ENCODE measurements at regions not wholly inside any gene's neighbourhood (a gene's known extent, or its start where the extent isn't known, plus 50 kb on each side); places are given as distances from the start of the nearest gene placed in this dataset.
"Not testable (repeated sequence)": the region's sequence is repeated elsewhere in the genome, so short reads cannot be mapped to it uniquely, and the experiment has no call there.

- no peak for DNase-seq
Observed at GRCh38 chr11:97982512-97982911, 1038.2 kb upstream of the CNTN5 start.

GRCh38 chr11:97989121-97989520 is 1031.6 kb upstream of the CNTN5 start:
- DNase-seq: no peak

- DNase-seq: peak; percentile 41
Observed at GRCh38 chr11:97990162-97990920, 1030.4 kb upstream of the CNTN5 start.

- no peak for DNase-seq
Observed at GRCh38 chr11:97993562-97993961, 1027.2 kb upstream of the CNTN5 start.

- peak; percentile 29 for DNase-seq
Observed at GRCh38 chr11:97995874-97996273, 1024.9 kb upstream of the CNTN5 start.

GRCh38 chr11:97996762-97997161 is 1024.0 kb upstream of the CNTN5 start:
- peak; percentile 93 for DNase-seq

- DNase-seq: no peak
Observed at GRCh38 chr11:98003606-98004371, 1017.0 kb upstream of the CNTN5 start.

- DNase-seq: no peak
Observed at GRCh38 chr11:98007072-98007471, 1013.7 kb upstream of the CNTN5 start.

- no peak for DNase-seq
Observed at GRCh38 chr11:98027652-98028051, 993.1 kb upstream of the CNTN5 start.

- DNase-seq: no peak
Observed at GRCh38 chr11:98029832-98030231, 990.9 kb upstream of the CNTN5 start.

GRCh38 chr11:98036810-98037209 is 983.9 kb upstream of the CNTN5 start:
- DNase-seq: no peak

- DNase-seq: no peak
Observed at GRCh38 chr11:98040061-98040808, 980.5 kb upstream of the CNTN5 start.

- no peak for DNase-seq
Observed at GRCh38 chr11:98047647-98048046, 973.1 kb upstream of the CNTN5 start.

GRCh38 chr11:98053851-98054250 is 966.9 kb upstream of the CNTN5 start:
- no peak for DNase-seq

- DNase-seq: peak; percentile 32
Observed at GRCh38 chr11:98056945-98057344, 963.8 kb upstream of the CNTN5 start.

GRCh38 chr11:98059488-98059887 is 961.3 kb upstream of the CNTN5 start:
- DNase-seq: no peak

GRCh38 chr11:98060759-98061158 is 960.0 kb upstream of the CNTN5 start:
- DNase-seq: no peak

GRCh38 chr11:98061858-98062257 is 958.9 kb upstream of the CNTN5 start:
- DNase-seq: no peak

GRCh38 chr11:98062714-98063113 is 958.0 kb upstream of the CNTN5 start:
- DNase-seq: no peak

- no peak for DNase-seq
Observed at GRCh38 chr11:98068251-98068650, 952.5 kb upstream of the CNTN5 start.

GRCh38 chr11:98069147-98069546 is 951.6 kb upstream of the CNTN5 start:
- not testable (repeated sequence) for DNase-seq

- DNase-seq: no peak
Observed at GRCh38 chr11:98069861-98070260, 950.9 kb upstream of the CNTN5 start.

GRCh38 chr11:98090861-98091505 is 929.8 kb upstream of the CNTN5 start:
- no peak for DNase-seq
